Sigmoid colon (tissue), 4 donors: ENCODE measurements at regions not wholly inside any gene's neighbourhood (a gene's known extent, or its start where the extent isn't known, plus 50 kb on each side); places are given as distances from the start of the nearest gene placed in this dataset.

Experiments used
- POLR2A ChIP-seq, 2 donors: fragments of 450-650 bp; IDR thresholded peaks; one replicate each; pipeline ENCODE4 v1.6.1; 2016; ENCODE audit warnings: antibody characterized with exemption in 2 of 2, mild to moderate bottlenecking in 2 of 2, moderate library complexity in 2 of 2
- POLR2AphosphoS5 ChIP-seq, 4 donors: sonication (generic); formaldehyde crosslinking; IDR thresholded peaks; one replicate each; pipeline ENCODE4 v1.6.1; 2017; ENCODE audit warnings: antibody characterized with exemption in 4 of 4
- TF ChIP-seq, protein P1 (sequence below), 4 experiments: fragments of 450-650 bp in 3 of 4; fragments of 200-600 bp in 1 of 4; IDR thresholded peaks; one replicate each; pipeline ENCODE4 v1.5.1; 2016 to 2019; ENCODE audit warnings: antibody characterized with exemption in 4 of 4, mild to moderate bottlenecking in 3 of 4, moderate library complexity in 2 of 4

DNA sequence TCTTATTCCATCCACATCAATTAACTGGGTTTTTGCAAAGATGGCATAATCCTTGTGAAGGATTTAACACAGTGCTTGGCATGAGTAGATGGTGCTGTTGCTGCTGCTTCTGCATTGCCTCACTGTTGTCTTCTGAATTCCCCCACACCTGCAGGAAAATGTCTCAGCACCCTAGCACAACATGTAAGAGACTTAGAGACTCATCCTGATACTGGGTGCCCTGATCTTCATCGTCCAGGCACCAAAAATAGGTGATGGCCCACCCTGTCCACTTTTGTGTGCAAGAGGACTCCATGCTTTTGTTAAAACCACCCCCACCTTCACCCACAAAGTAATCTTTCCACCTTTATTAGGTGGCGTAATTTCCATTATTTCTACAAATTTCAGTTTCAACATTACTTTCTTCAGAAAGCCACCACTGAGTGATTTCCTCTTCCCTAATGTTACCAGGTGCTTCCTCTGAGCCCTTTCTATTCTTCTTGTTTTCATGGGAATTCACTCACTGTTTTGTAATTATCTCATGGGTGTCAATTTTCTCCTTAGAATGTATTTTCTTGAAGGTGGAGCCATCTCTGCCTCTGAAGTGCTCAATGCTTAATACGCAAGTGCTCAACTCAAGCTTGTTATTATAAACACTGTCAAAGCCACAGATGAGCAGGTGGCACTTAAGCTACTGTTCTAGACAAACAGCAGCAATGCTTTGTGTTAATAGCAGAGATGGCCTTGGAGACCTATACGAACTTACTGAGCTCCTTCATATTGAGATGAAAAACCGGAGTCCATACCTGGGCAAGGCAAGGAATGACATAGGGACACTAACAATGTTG lies 89.5 kb downstream of the HS3ST1 start:
- no peak for TF ChIP-seq POLR2A (IDR thresholded peaks at IDR 0.05)
- TF ChIP-seq, protein P1, sequence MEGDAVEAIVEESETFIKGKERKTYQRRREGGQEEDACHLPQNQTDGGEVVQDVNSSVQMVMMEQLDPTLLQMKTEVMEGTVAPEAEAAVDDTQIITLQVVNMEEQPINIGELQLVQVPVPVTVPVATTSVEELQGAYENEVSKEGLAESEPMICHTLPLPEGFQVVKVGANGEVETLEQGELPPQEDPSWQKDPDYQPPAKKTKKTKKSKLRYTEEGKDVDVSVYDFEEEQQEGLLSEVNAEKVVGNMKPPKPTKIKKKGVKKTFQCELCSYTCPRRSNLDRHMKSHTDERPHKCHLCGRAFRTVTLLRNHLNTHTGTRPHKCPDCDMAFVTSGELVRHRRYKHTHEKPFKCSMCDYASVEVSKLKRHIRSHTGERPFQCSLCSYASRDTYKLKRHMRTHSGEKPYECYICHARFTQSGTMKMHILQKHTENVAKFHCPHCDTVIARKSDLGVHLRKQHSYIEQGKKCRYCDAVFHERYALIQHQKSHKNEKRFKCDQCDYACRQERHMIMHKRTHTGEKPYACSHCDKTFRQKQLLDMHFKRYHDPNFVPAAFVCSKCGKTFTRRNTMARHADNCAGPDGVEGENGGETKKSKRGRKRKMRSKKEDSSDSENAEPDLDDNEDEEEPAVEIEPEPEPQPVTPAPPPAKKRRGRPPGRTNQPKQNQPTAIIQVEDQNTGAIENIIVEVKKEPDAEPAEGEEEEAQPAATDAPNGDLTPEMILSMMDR (IDR thresholded peaks at IDR 0.05): no peak
- no peak for TF ChIP-seq POLR2AphosphoS5 (IDR thresholded peaks at IDR 0.05)
